ENCODE measurements at regions not wholly inside any gene's neighbourhood (a gene's known extent, or its start where the extent isn't known, plus 50 kb on each side); places are given as distances from the start of the nearest gene placed in this dataset.
"Not testable (repeated sequence)": the region's sequence is repeated elsewhere in the genome, so short reads cannot be mapped to it uniquely, and the experiment has no call there.

- no peak for DNase-seq
These were observed 143.3 kb upstream of the VSTM2A start for GRCh38 chr7:54398863-54399262.

- no peak for DNase-seq
These were observed 132.3 kb upstream of the VSTM2A start for GRCh38 chr7:54409917-54410316.

GRCh38 chr7:54416678-54417077, 125.5 kb upstream of the VSTM2A start:
- DNase-seq = no peak

- no peak for DNase-seq
These were observed 123.0 kb upstream of the VSTM2A start for GRCh38 chr7:54419209-54419608.

- DNase-seq = no peak
These were observed 115.8 kb upstream of the VSTM2A start for GRCh38 chr7:54426406-54426805.

GRCh38 chr7:54429111-54429510, 113.1 kb upstream of the VSTM2A start:
- DNase-seq = no peak

GRCh38 chr7:54439391-54439790, 102.8 kb upstream of the VSTM2A start:
- no peak for DNase-seq

- DNase-seq = not testable (repeated sequence)
These were observed 98.0 kb upstream of the VSTM2A start for GRCh38 chr7:54444046-54444686.

- not testable (repeated sequence) for DNase-seq
These were observed 89.0 kb upstream of the VSTM2A start for GRCh38 chr7:54453168-54453567.

- not testable (repeated sequence) for DNase-seq
These were observed 87.5 kb upstream of the VSTM2A start for GRCh38 chr7:54454700-54455099.

- DNase-seq = no peak
These were observed 77.1 kb upstream of the VSTM2A start for GRCh38 chr7:54465095-54465494.

- no peak for DNase-seq
These were observed 72.4 kb upstream of the VSTM2A start for GRCh38 chr7:54469740-54470139.

- no peak for DNase-seq
These were observed 65.6 kb upstream of the VSTM2A start for GRCh38 chr7:54476609-54477008.

- no peak for DNase-seq
These were observed 65.1 kb upstream of the VSTM2A start for GRCh38 chr7:54477083-54477482.

- DNase-seq = peak; percentile 25
These were observed 58.7 kb upstream of the VSTM2A start for GRCh38 chr7:54483523-54483922.

GRCh38 chr7:54485044-54485443, 57.1 kb upstream of the VSTM2A start:
- peak; percentile 74 for DNase-seq
